ENCODE measurements at regions not wholly inside any gene's neighbourhood (a gene's known extent, or its start where the extent isn't known, plus 50 kb on each side); places are given as distances from the start of the nearest gene placed in this dataset.

- no peaks in the 10 kb centered on the region for H3K36me3 ChIP-seq (ENCODE audit: control insufficient read depth in 2 of 4, insufficient read depth in 4 of 4, low read length in 3 of 4)
- DNase-seq (ENCODE audit: low read depth in 1 of 2, low spot score in 2 of 2) (no peak), FAIRE-seq (no peak)
- H3K4me1 ChIP-seq (replicated peaks in 1 of 4; ENCODE audit: control insufficient read depth in 3 of 4, insufficient read depth in 4 of 4, low read length in 3 of 4), result no peaks in the 10 kb centered on the region
- no peak overlapping the region for H3K4ac ChIP-seq (replicated peaks; ENCODE audit: insufficient read length, low read depth, low read length)
- H2BK120ac ChIP-seq (replicated peaks; ENCODE audit: low read depth, low read length), result no peak overlapping the region
- no peak overlapping the region for H3K9ac ChIP-seq (replicated peaks in 1 of 4; ENCODE audit: extremely low read depth in 1 of 4, low read depth in 3 of 4, low read length in 3 of 4)
- H3K18ac ChIP-seq (ENCODE audit: extremely low read depth, low read length), result no peak overlapping the region
- H2AFZ ChIP-seq (ENCODE audit: low read length), result no peak overlapping the region
- no peak overlapping the region for H4K91ac ChIP-seq (replicated peaks; ENCODE audit: insufficient read length, low read length)
- no peak overlapping the region for H3K4me3 ChIP-seq (ENCODE audit: extremely low read depth in 1 of 4, insufficient read depth in 2 of 4, low read depth in 3 of 4, low read length in 4 of 4)
- H4K8ac ChIP-seq (ENCODE audit: extremely low read depth, insufficient read depth, low read length), result no peak overlapping the region
- no peak overlapping the region for H2BK5ac ChIP-seq (ENCODE audit: low read depth, low read length)
- ChIA-PET POLR2A (ENCODE audit: partially characterized antibody) (no interaction called here), CTCF (ENCODE audit: partially characterized antibody) (interaction anchor here (1.8 kb wide), 1 partner anchor 41 kb away, joined by 7 read pairs; no protein-coding TSS in a partner anchor)
- H3K27me3 ChIP-seq (replicated peaks in 1 of 4; ENCODE audit: control insufficient read depth in 3 of 4, extremely low read depth in 1 of 4, insufficient read depth in 3 of 4, low read length in 3 of 4), result no peaks in the 10 kb centered on the region
- no peak overlapping the region for H3K4me2 ChIP-seq (ENCODE audit: insufficient read depth in 1 of 2, low read depth in 2 of 2, low read length in 2 of 2)
- no peak overlapping the region for H4K5ac ChIP-seq (ENCODE audit: insufficient read length, low read depth, low read length)
- H2BK12ac ChIP-seq (ENCODE audit: low read depth, low read length), result no peak overlapping the region
- no peaks in the 10 kb centered on the region for H3K79me2 ChIP-seq (ENCODE audit: control insufficient read depth in 1 of 2, insufficient read depth in 2 of 2, low read length in 2 of 2)
- H2BK20ac ChIP-seq (ENCODE audit: low read length), result no peak overlapping the region
- 93% methylated on average over 5 of the region's 5 CpGs; no CpG with 5 or more reads in 1 of the 2 experiments for WGBS, 2 experiments (ENCODE audit: extremely low coverage in 1 of 2, insufficient coverage in 1 of 2, insufficient read length in 1 of 2, insufficient replicate concordance in 2 of 2, low coverage in 1 of 2, low lambda C conversion rate in 2 of 2, missing lambda C conversion rate in 1 of 2)
- H3K27ac ChIP-seq (ENCODE audit: low read depth, low read length), result no peak overlapping the region
- H3K56ac ChIP-seq (replicated peaks; ENCODE audit: insufficient read length, low read depth, low read length), result no peak overlapping the region
- H3K14ac ChIP-seq (ENCODE audit: insufficient read length), result no peak overlapping the region
- H3K23ac ChIP-seq (ENCODE audit: insufficient read length), result no peak overlapping the region
- H3K9me3 ChIP-seq (ENCODE audit: insufficient read depth in 2 of 2, low read depth in 1 of 2, low read length in 1 of 2), result peaks cover 0 to 3% of the 10 kb centered on the region in 2 experiments; a peak in 1 of 4 replicates
- no peaks in the 10 kb centered on the region; the same call in 1 of the 2 replicates for H3K23me2 ChIP-seq (ENCODE audit: low read depth, low read length)
- H2AK5ac ChIP-seq (ENCODE audit: low read depth, low read length), result no peak overlapping the region
- no peaks in the 10 kb centered on the region for H4K20me1 ChIP-seq (replicated peaks in 1 of 2; ENCODE audit: control insufficient read depth in 1 of 2, insufficient read depth in 2 of 2, low read length in 2 of 2)
- no peaks in the 10 kb centered on the region for H3K79me1 ChIP-seq (ENCODE audit: low read depth, low read length)
- H2BK15ac ChIP-seq (ENCODE audit: low read length), result no peak overlapping the region
- TF ChIP-seq KDM4A (IDR thresholded peaks at IDR 0.05; ENCODE audit: low read depth, low read length, severe bottlenecking), result no peak
- TF ChIP-seq BCL11A (IDR thresholded peaks at IDR 0.05; ENCODE audit: low read depth in 2 of 2, low read length in 2 of 2), result no peak
- no peak for TF ChIP-seq EP300 (IDR thresholded peaks at IDR 0.05; ENCODE audit: borderline replicate concordance in 1 of 2, low read depth in 2 of 2, low read length in 2 of 2)
- no peak for TF ChIP-seq RXRA (IDR thresholded peaks at IDR 0.05; ENCODE audit: insufficient read depth, low read depth, low read length)
- TF ChIP-seq JUN (IDR thresholded peaks at IDR 0.05; ENCODE audit: low read depth, low read length), result no peak
- no peak for TF ChIP-seq CREB1 (IDR thresholded peaks at IDR 0.05)
- no peak for TF ChIP-seq YY1 (IDR thresholded peaks at IDR 0.05; ENCODE audit: low read depth, low read length)
- no peak for TF ChIP-seq HDAC6 (IDR thresholded peaks at IDR 0.05; ENCODE audit: low read depth, low read length)
- TF ChIP-seq SP2 (IDR thresholded peaks at IDR 0.05; ENCODE audit: low read length), result no peak
- TF ChIP-seq SP4 (IDR thresholded peaks at IDR 0.05; ENCODE audit: low read length), result no peak
Measured at GRCh38 chr3:71972031-71972430, 187.1 kb upstream of the PROK2 start.

Measured in H1 (cell line).